ENCODE measurements at regions not wholly inside any gene's neighbourhood (a gene's known extent, or its start where the extent isn't known, plus 50 kb on each side); places are given as distances from the start of the nearest gene placed in this dataset.

GRCh38 chr5:136626531-136626930 is 261.2 kb upstream of the TRPC7 start:
- no peak for DNase-seq (ENCODE audit: low spot score in 2 of 2)
- no peaks in the 10 kb centered on the region for H3K4me1 ChIP-seq
- 87 to 90% methylated on average over 2 of the region's 2 CpGs for WGBS, 2 donors
- TF ChIP-seq POLR2A (IDR thresholded peaks at IDR 0.05) (no peak), EP300 (IDR thresholded peaks at IDR 0.05) (no peak)
- TF ChIP-seq, protein P1, sequence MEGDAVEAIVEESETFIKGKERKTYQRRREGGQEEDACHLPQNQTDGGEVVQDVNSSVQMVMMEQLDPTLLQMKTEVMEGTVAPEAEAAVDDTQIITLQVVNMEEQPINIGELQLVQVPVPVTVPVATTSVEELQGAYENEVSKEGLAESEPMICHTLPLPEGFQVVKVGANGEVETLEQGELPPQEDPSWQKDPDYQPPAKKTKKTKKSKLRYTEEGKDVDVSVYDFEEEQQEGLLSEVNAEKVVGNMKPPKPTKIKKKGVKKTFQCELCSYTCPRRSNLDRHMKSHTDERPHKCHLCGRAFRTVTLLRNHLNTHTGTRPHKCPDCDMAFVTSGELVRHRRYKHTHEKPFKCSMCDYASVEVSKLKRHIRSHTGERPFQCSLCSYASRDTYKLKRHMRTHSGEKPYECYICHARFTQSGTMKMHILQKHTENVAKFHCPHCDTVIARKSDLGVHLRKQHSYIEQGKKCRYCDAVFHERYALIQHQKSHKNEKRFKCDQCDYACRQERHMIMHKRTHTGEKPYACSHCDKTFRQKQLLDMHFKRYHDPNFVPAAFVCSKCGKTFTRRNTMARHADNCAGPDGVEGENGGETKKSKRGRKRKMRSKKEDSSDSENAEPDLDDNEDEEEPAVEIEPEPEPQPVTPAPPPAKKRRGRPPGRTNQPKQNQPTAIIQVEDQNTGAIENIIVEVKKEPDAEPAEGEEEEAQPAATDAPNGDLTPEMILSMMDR (IDR thresholded peaks at IDR 0.05) = no peak
- no peaks in the 10 kb centered on the region for H3K27me3 ChIP-seq
- no peaks in the 10 kb centered on the region for H3K9me3 ChIP-seq
- no peaks in the 10 kb centered on the region for H3K36me3 ChIP-seq
- no peak overlapping the region for H3K4me3 ChIP-seq
- no peak overlapping the region for H3K27ac ChIP-seq

GRCh38 chr5:136622747-136623146 is 257.4 kb upstream of the TRPC7 start:
- Histone ChIP-seq H3K9me3 (no peaks in the 10 kb centered on the region), H3K36me3 (no peaks in the 10 kb centered on the region)

DNA sequence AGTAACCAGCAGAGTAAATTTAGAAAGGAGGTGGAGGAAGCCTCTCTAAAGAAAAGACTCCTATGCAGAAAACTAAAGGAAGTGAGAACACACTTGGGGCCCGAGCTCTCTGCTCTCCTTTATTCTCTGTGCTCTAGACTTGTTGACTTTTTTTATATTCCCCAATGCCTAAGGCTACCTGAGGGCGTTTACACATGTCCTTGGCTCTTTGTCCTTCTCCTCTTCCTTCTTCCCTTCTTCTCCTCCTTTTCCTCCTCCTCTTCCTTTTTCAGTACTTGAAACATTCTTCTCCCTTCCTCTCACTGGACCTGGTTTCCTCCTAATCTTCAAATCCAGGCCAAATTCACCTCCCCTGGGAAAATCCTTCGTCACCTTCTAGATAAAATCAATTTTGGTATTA is 256.4 kb upstream of the TRPC7 start:
- no peak overlapping the region for H3K4me3 ChIP-seq
- TF ChIP-seq POLR2A (IDR thresholded peaks at IDR 0.05) (no peak), EP300 (IDR thresholded peaks at IDR 0.05) (no peak)
- TF ChIP-seq, protein P1 (IDR thresholded peaks at IDR 0.05) = no peak
- H3K27ac ChIP-seq = no peak overlapping the region
- 50 to 58% methylated on average over 3 of the region's 3 CpGs for WGBS, 2 donors
- H3K36me3 ChIP-seq = no peaks in the 10 kb centered on the region
- DNase-seq (ENCODE audit: low spot score in 2 of 2) = no peak
- H3K27me3 ChIP-seq = no peaks in the 10 kb centered on the region
- H3K9me3 ChIP-seq = no peaks in the 10 kb centered on the region
- no peaks in the 10 kb centered on the region for H3K4me1 ChIP-seq

More at GRCh38 chr5:136622747-136623146, 257.4 kb upstream of the TRPC7 start:
- Histone ChIP-seq H3K27ac (no peak overlapping the region), H3K4me1 (no peaks in the 10 kb centered on the region), H3K4me3 (no peak overlapping the region), H3K27me3 (no peaks in the 10 kb centered on the region)
- DNase-seq (ENCODE audit: low spot score in 2 of 2) = no peak
- TF ChIP-seq, protein P1 (IDR thresholded peaks at IDR 0.05) = no peak
- no peak for TF ChIP-seq EP300 (IDR thresholded peaks at IDR 0.05)
- no peak for TF ChIP-seq POLR2A (IDR thresholded peaks at IDR 0.05)

DNA sequence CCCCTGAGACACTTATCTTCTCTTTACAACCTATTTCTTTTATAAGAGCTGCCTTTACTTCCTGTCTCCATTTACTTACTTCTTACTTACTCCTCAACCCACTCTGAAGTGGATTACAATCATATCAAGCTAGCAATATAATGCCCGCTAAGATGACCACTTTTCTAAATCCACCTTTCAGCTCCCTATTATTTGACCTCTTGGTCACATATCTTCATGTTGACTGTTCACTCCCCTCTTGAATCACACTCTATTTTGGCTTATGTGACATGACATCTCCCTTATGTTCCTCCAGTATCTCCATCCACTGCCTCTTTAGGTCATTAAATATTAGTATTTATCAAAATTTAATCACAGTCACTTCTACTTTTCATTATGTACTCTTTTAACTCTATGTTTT is 255.3 kb upstream of the TRPC7 start:
- Histone ChIP-seq H3K4me1 (no peaks in the 10 kb centered on the region), H3K9me3 (no peaks in the 10 kb centered on the region), H3K27me3 (no peaks in the 10 kb centered on the region), H3K36me3 (no peaks in the 10 kb centered on the region), H3K4me3 (no peak overlapping the region), H3K27ac (no peak overlapping the region)
- DNase-seq (ENCODE audit: low spot score in 2 of 2) = no peak
- TF ChIP-seq POLR2A (IDR thresholded peaks at IDR 0.05) (no peak), EP300 (IDR thresholded peaks at IDR 0.05) (no peak)
- TF ChIP-seq, protein P1 (IDR thresholded peaks at IDR 0.05) = no peak
- WGBS, 2 donors = 91 to 100% methylated on average over 1 of the region's 1 CpG

GRCh38 chr5:136620016-136620419 is 254.7 kb upstream of the TRPC7 start:
- no peaks in the 10 kb centered on the region for H3K27me3 ChIP-seq
- H3K36me3 ChIP-seq = no peaks in the 10 kb centered on the region
- no peak for DNase-seq (ENCODE audit: low spot score in 2 of 2)
- no peak overlapping the region for H3K4me3 ChIP-seq
- H3K4me1 ChIP-seq = no peaks in the 10 kb centered on the region
- H3K9me3 ChIP-seq = no peaks in the 10 kb centered on the region
- H3K27ac ChIP-seq = no peak overlapping the region
- TF ChIP-seq EP300 (IDR thresholded peaks at IDR 0.05) = no peak
- TF ChIP-seq POLR2A (IDR thresholded peaks at IDR 0.05) = no peak
- TF ChIP-seq, protein P1 (IDR thresholded peaks at IDR 0.05) = no peak
- 18 to 37% methylated on average over 1 of the region's 1 CpG for WGBS, 2 donors

Measured in tibial nerve (tissue), 4 donors.